Panc1 (cell line): ENCODE measurements at regions not wholly inside any gene's neighbourhood (a gene's known extent, or its start where the extent isn't known, plus 50 kb on each side); places are given as distances from the start of the nearest gene placed in this dataset.
A peak's percentile ranks its signal among the peaks of the same experiment; 100 is the strongest.

ENCODE experiments used
- ATAC-seq: fragments of 200-7000 bp; cut with Tn5 transposase; 2 replicates; pipeline ENCODE4 v1.9.1; 2020; ENCODE audit warnings: mild to moderate bottlenecking, moderate library complexity
- BruUV-seq: library from RNA; stranded (reverse); fragments of 400-500 nt; replicated peaks from 2 replicates; lab custom pipeline; 2021; lab: Mats Ljungman, UMichigan
- CTCF ChIA-PET: fragments of 300-600 bp; sonication (Branson Sonifier 250); formaldehyde crosslinking; loops from one replicate; lab custom pipeline; 2022; ENCODE audit warnings: antibody characterized with exemption; lab: Charles Lee
- POLR2A ChIA-PET: fragments of 300-600 bp; sonication (Branson Sonifier 250); formaldehyde crosslinking; loops from one replicate; lab custom pipeline; 2022; ENCODE audit warnings: antibody characterized with exemption; lab: Charles Lee
- DNase-seq: peaks from one replicate; pipeline ENCODE4 v3.0.0-alpha.2; 2010; ENCODE audit warnings: low read depth, low spot score
- H3K27ac ChIP-seq: 2 replicates; pipeline ENCODE4 v1.5.1; 2011; ENCODE audit warnings: mild to moderate bottlenecking, low read length, inconsistent platforms
- H3K27me3 ChIP-seq: fragments of 200-500 bp; sonication (Bioruptor generic); 2 replicates; pipeline ENCODE4 v1.6.0; 2014; ENCODE audit warnings: low read length, inconsistent platforms; ENCODE audit not compliant: control insufficient read depth, insufficient read depth
- H3K36me3 ChIP-seq: fragments of 200-500 bp; sonication (Bioruptor generic); 2 replicates; pipeline ENCODE4 v1.5.1; 2014; ENCODE audit warnings: inconsistent platforms, mild to moderate bottlenecking, low read length, moderate library complexity; ENCODE audit not compliant: control insufficient read depth, insufficient read depth
- H3K4me1 ChIP-seq: 2 replicates; pipeline ENCODE4 v1.5.1; 2011; ENCODE audit warnings: inconsistent platforms, mild to moderate bottlenecking, low read length, moderate library complexity; ENCODE audit not compliant: control insufficient read depth, insufficient read depth
- H3K4me3 ChIP-seq, 2 experiments: 2 replicates each; pipeline ENCODE4 v1.5.1; 2011 to 2012; ENCODE audit warnings: low read depth in 2 of 2, low read length in 2 of 2, mild to moderate bottlenecking in 2 of 2, inconsistent platforms in 1 of 2, moderate library complexity in 1 of 2
- H3K9me3 ChIP-seq: fragments of 200-500 bp; sonication (Bioruptor generic); 2 replicates; pipeline ENCODE4 v1.5.1; 2014; ENCODE audit warnings: low read depth, mild to moderate bottlenecking, inconsistent platforms, low read length, moderate library complexity; ENCODE audit not compliant: control insufficient read depth, insufficient read depth
- POLR2AphosphoS5 ChIP-seq: IDR thresholded peaks from 2 replicates; pipeline ENCODE4 v1.6.1; 2012; ENCODE audit warnings: mild to moderate bottlenecking, low read depth, low read length, moderate library complexity
- SIN3A ChIP-seq: IDR thresholded peaks from 2 replicates; pipeline ENCODE4 v1.6.1; 2012; ENCODE audit warnings: low read depth, mild to moderate bottlenecking, low read length, moderate library complexity, borderline replicate concordance; ENCODE audit not compliant: insufficient read depth
- TCF7L2 ChIP-seq: IDR thresholded peaks from 2 replicates; pipeline ENCODE4 v1.6.1; 2011; ENCODE audit warnings: mild to moderate bottlenecking, low read depth, low read length, inconsistent platforms
- in situ Hi-C: cut with HindIII; loops from 2 replicates; pipeline ENCODE4 v1.10.0; 2016; ENCODE audit warnings: low sequenced_read_pairs, low pct_unique_long_range_greater_than_20kb
- intact Hi-C: fragments of 100-400 bp; cut with micrococcal nuclease; formaldehyde crosslinking; loops from one replicate; pipeline ENCODE4 v1.10.0; 2022; ENCODE audit not compliant: unreplicated experiment
- TF ChIP-seq, protein P1 (sequence below): fragments of 450-650 bp; IDR thresholded peaks from 2 replicates; pipeline ENCODE4 v1.5.1; 2017; ENCODE audit warnings: mild to moderate bottlenecking
- TF ChIP-seq, protein P2 (sequence below), 2 experiments: IDR thresholded peaks; 2 replicates each; pipeline ENCODE4 v1.6.1; 2011 to 2012; ENCODE audit warnings: low read depth in 2 of 2, control low read depth in 1 of 2, low read length in 1 of 2, mild to moderate bottlenecking in 1 of 2, moderate library complexity in 1 of 2; ENCODE audit not compliant: insufficient read depth in 1 of 2

DNA sequence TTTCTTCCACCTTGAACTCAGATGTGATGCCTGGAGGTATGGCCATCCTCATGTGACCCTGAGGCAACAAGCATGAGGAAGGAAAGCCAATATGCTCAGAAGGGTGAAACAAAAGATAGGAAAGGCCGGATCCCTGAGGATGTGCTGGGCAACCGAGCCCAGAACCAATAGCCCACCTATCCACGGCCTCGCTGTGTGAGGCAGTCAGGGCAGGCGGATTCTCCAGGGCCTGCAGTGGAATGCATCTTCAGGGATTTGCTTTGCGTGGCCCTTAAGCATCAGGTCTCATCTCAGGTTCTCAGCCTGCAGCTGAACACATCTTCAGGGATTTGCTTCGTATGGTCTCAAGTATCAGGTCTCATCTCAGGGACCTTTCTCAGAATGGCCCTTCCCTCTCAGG, 139.8 kb downstream of the ANKRD60 start:
- Histone ChIP-seq H3K4me1 (no peaks in the 10 kb centered on the region), H3K27ac (no peak overlapping the region), H3K4me3 (no peak overlapping the region), H3K27me3 (no peaks in the 10 kb centered on the region), H3K36me3 (no peaks in the 10 kb centered on the region), H3K9me3 (no peaks in the 10 kb centered on the region)
- intact Hi-C loops, result no loop called here
- BruUV-seq, result no TSS peak
- ATAC-seq, result no peak
- in situ Hi-C loops, result no loop called here
- DNase-seq, result no peak
- TF ChIP-seq, protein P1, sequence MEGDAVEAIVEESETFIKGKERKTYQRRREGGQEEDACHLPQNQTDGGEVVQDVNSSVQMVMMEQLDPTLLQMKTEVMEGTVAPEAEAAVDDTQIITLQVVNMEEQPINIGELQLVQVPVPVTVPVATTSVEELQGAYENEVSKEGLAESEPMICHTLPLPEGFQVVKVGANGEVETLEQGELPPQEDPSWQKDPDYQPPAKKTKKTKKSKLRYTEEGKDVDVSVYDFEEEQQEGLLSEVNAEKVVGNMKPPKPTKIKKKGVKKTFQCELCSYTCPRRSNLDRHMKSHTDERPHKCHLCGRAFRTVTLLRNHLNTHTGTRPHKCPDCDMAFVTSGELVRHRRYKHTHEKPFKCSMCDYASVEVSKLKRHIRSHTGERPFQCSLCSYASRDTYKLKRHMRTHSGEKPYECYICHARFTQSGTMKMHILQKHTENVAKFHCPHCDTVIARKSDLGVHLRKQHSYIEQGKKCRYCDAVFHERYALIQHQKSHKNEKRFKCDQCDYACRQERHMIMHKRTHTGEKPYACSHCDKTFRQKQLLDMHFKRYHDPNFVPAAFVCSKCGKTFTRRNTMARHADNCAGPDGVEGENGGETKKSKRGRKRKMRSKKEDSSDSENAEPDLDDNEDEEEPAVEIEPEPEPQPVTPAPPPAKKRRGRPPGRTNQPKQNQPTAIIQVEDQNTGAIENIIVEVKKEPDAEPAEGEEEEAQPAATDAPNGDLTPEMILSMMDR, result no peak
- TF ChIP-seq POLR2AphosphoS5, result no peak
- ChIA-PET CTCF (no interaction called here), POLR2A (no interaction called here)

DNA sequence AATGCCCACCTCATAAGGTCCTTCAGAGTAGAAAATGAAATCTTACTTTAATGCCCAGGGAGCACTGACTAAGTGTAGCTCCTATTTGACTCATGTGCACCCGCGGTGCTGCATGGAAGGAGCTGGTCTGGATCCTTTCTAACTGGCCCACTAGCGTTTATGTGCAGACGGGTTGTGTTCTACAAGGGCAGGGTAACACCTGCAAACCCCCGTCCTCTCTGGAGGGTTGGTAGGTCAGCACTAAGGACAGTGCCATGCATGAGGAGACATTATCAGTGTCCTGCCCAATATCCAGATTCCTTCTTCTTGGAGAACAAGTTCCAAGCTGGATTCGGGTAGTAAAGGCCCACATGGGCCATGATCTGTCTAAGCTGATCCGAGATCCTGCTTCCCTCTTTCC, 140.3 kb downstream of the ANKRD60 start:
- POLR2A ChIA-PET, result no interaction called here
- intact Hi-C loops, result no loop called here
- in situ Hi-C loops, result no loop called here

DNA sequence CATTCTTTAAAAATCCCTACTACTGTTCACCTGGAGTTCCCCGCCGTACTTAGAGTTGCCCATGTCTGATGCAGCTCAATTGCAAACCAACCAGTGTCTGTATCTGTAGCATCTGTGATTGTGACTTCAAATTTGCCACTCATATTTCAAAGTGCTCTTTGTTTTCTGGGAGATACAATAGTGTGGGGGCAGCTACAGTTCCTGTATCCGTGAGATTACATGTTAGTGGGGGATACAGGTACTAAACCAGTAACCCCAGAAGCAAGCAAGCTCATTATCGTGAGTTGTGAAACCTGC, 140.9 kb downstream of the ANKRD60 start:
- Histone ChIP-seq H3K36me3 (no peaks in the 10 kb centered on the region), H3K4me1 (no peaks in the 10 kb centered on the region), H3K27ac (no peak overlapping the region), H3K9me3 (no peaks in the 10 kb centered on the region), H3K27me3 (no peaks in the 10 kb centered on the region), H3K4me3 (no peak overlapping the region)
- intact Hi-C loops, result no loop called here
- BruUV-seq, result no TSS peak
- in situ Hi-C loops, result no loop called here
- ATAC-seq, result no peak
- CTCF ChIA-PET, result no interaction called here
- TF ChIP-seq POLR2AphosphoS5 (no peak), SIN3A (no peak), TCF7L2 (no peak)
- TF ChIP-seq, protein P1, result no peak; the same call in 1 of the 2 replicates
- TF ChIP-seq, protein P2, sequence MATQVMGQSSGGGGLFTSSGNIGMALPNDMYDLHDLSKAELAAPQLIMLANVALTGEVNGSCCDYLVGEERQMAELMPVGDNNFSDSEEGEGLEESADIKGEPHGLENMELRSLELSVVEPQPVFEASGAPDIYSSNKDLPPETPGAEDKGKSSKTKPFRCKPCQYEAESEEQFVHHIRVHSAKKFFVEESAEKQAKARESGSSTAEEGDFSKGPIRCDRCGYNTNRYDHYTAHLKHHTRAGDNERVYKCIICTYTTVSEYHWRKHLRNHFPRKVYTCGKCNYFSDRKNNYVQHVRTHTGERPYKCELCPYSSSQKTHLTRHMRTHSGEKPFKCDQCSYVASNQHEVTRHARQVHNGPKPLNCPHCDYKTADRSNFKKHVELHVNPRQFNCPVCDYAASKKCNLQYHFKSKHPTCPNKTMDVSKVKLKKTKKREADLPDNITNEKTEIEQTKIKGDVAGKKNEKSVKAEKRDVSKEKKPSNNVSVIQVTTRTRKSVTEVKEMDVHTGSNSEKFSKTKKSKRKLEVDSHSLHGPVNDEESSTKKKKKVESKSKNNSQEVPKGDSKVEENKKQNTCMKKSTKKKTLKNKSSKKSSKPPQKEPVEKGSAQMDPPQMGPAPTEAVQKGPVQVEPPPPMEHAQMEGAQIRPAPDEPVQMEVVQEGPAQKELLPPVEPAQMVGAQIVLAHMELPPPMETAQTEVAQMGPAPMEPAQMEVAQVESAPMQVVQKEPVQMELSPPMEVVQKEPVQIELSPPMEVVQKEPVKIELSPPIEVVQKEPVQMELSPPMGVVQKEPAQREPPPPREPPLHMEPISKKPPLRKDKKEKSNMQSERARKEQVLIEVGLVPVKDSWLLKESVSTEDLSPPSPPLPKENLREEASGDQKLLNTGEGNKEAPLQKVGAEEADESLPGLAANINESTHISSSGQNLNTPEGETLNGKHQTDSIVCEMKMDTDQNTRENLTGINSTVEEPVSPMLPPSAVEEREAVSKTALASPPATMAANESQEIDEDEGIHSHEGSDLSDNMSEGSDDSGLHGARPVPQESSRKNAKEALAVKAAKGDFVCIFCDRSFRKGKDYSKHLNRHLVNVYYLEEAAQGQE (IDR thresholded peaks at IDR 0.05; ENCODE audit: insufficient read depth in 1 of 2, low read depth in 2 of 2, low read length in 1 of 2), result no peak
- DNase-seq, result no peak
- POLR2A ChIA-PET, result no interaction called here

More for the DNA sequence above, 140.3 kb downstream of the ANKRD60 start:
- DNase-seq (no peak), ATAC-seq (no peak)
- BruUV-seq, result no TSS peak
- CTCF ChIA-PET, result no interaction called here
- no peaks in the 10 kb centered on the region for H3K4me1 ChIP-seq
- H3K27me3 ChIP-seq, result no peaks in the 10 kb centered on the region
- no peaks in the 10 kb centered on the region for H3K9me3 ChIP-seq
- no peaks in the 10 kb centered on the region for H3K36me3 ChIP-seq
- TF ChIP-seq, protein P2 (IDR thresholded peaks at IDR 0.05; ENCODE audit: insufficient read depth in 1 of 2, low read depth in 2 of 2, low read length in 1 of 2), result peak; percentile 72 to 76; a peak in 3 of 4 replicates
- no peak for TF ChIP-seq POLR2AphosphoS5
- H3K4me3 ChIP-seq, result no peak overlapping the region
- H3K27ac ChIP-seq, result no peak overlapping the region
